ENCODE measurements at regions not wholly inside any gene's neighbourhood (a gene's known extent, or its start where the extent isn't known, plus 50 kb on each side); places are given as distances from the start of the nearest gene placed in this dataset.
"Not testable (repeated sequence)": the region's sequence is repeated elsewhere in the genome, so short reads cannot be mapped to it uniquely, and the experiment has no call there.

DNA sequence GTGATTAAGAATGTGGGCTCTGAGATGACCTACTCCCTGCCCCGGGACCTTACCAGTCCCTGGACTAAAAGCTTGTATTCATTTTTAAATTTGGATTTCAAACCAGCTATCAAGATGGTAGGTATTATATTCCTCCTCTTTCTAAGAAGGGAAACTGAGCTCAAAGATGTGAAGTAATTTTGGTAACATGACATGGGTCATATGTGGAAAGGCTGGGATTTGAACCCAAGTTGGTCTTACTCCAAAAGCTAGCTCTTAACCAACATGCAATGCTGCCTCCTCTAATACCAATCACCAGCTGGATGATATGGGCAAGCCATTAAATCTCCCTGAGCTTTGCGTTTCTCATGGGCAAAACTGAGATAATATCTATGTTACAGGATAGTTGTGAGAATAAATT is 166.4 kb upstream of the SLC38A2 start:
- TF ChIP-seq EZH2 (IDR thresholded peaks at IDR 0.05; ENCODE audit: borderline replicate concordance, low read depth, low read length, poor library complexity, severe bottlenecking) = no peak
- TF ChIP-seq, protein P1, sequence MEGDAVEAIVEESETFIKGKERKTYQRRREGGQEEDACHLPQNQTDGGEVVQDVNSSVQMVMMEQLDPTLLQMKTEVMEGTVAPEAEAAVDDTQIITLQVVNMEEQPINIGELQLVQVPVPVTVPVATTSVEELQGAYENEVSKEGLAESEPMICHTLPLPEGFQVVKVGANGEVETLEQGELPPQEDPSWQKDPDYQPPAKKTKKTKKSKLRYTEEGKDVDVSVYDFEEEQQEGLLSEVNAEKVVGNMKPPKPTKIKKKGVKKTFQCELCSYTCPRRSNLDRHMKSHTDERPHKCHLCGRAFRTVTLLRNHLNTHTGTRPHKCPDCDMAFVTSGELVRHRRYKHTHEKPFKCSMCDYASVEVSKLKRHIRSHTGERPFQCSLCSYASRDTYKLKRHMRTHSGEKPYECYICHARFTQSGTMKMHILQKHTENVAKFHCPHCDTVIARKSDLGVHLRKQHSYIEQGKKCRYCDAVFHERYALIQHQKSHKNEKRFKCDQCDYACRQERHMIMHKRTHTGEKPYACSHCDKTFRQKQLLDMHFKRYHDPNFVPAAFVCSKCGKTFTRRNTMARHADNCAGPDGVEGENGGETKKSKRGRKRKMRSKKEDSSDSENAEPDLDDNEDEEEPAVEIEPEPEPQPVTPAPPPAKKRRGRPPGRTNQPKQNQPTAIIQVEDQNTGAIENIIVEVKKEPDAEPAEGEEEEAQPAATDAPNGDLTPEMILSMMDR (conservative IDR thresholded peaks at IDR 0.05; ENCODE audit: low read depth, low read length) = no peak
- Histone ChIP-seq H3K4me1 (ENCODE audit: insufficient read depth, low read length, poor library complexity, severe bottlenecking) (peaks cover 15% of the 10 kb centered on the region), H3K4me3 (ENCODE audit: low read depth, low read length, poor library complexity, severe bottlenecking) (no peak overlapping the region), H3K27me3 (replicated peaks; ENCODE audit: insufficient read depth, low read depth, low read length, poor library complexity) (no peaks in the 10 kb centered on the region), H3K9me3 (ENCODE audit: low read depth, low read length, poor library complexity, severe bottlenecking) (no peaks in the 10 kb centered on the region), H3K36me3 (ENCODE audit: insufficient read depth, low read length, poor library complexity, severe bottlenecking) (no peaks in the 10 kb centered on the region), H3K27ac (ENCODE audit: low read depth, low read length, poor library complexity, severe bottlenecking) (no peak overlapping the region)
- intact Hi-C loops (cut with micrococcal nuclease; ENCODE audit: unreplicated experiment) = no loop called here
- ChIA-PET CTCF (no interaction called here), POLR2A (ENCODE audit: low non-redundant PET) (no interaction called here)
- no peak for DNase-seq (ENCODE audit: low spot score)
- BruUV-seq (replicated peaks) = no TSS peak

DNA sequence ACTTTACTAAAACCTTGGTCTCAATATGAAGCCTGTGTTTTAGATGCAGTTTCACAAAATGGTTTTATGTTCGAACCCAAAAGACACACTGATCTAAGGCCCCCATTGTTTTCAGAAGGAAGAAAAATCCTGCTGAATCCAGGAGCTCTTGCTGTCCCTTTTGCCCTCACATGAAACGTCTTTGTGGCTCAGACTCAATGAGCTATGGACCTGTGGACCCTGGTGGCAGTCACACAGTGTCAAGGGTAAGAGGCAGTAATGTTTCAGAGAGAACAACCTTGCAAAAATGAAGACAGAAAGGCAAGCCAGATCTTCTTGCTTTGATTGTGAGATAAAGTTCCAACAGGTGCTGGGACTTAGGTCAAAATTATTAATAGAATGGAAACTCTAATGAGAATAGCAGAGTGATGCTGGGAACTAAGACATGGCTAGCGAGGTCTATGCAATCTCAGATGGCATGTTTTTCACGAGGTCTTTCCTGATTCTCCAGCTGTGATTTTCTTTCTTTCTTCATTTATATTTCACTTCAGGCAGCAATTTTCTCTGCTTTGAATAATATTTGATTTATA is 164.9 kb upstream of the SLC38A2 start:
- intact Hi-C loops (cut with micrococcal nuclease; ENCODE audit: unreplicated experiment) = no loop called here
- Histone ChIP-seq H3K36me3 (ENCODE audit: insufficient read depth, low read length, poor library complexity, severe bottlenecking) (no peaks in the 10 kb centered on the region), H3K9me3 (ENCODE audit: low read depth, low read length, poor library complexity, severe bottlenecking) (no peaks in the 10 kb centered on the region), H3K4me1 (ENCODE audit: insufficient read depth, low read length, poor library complexity, severe bottlenecking) (peaks cover 19% of the 10 kb centered on the region), H3K27ac (ENCODE audit: low read depth, low read length, poor library complexity, severe bottlenecking) (no peak overlapping the region), H3K27me3 (replicated peaks; ENCODE audit: insufficient read depth, low read depth, low read length, poor library complexity) (no peaks in the 10 kb centered on the region), H3K4me3 (ENCODE audit: low read depth, low read length, poor library complexity, severe bottlenecking) (no peak overlapping the region)
- no peak for DNase-seq (ENCODE audit: low spot score)
- ChIA-PET POLR2A (ENCODE audit: low non-redundant PET) (no interaction called here), CTCF (no interaction called here)
- no TSS peak for BruUV-seq (replicated peaks)
- TF ChIP-seq, protein P1 (conservative IDR thresholded peaks at IDR 0.05; ENCODE audit: low read depth, low read length) = no peak
- TF ChIP-seq EZH2 (IDR thresholded peaks at IDR 0.05; ENCODE audit: borderline replicate concordance, low read depth, low read length, poor library complexity, severe bottlenecking) = no peak

DNA sequence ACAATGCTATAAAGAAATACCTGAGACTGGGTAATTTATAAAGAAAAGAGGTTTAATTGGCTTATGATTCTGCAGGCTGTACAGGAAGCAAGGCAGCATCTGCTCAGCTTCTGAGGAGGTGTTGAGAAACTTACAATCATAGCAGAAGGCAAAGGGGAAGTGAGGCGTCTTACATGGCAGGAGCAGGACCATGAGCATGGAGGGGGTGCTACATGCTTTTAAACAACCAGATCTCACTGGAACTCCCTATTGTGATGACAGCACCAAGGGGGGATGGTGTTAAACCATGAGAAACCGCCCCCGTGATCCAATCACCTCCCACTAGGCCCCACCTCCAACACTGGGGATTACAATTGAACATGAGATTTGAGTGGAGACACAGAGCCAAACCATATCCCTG is 163.7 kb upstream of the SLC38A2 start:
- H3K9me3 ChIP-seq (ENCODE audit: low read depth, low read length, poor library complexity, severe bottlenecking); H3K4me3 ChIP-seq (ENCODE audit: low read depth, low read length, poor library complexity, severe bottlenecking); H3K27me3 ChIP-seq (replicated peaks; ENCODE audit: insufficient read depth, low read depth, low read length, poor library complexity); CTCF ChIA-PET; BruUV-seq (replicated peaks); H3K27ac ChIP-seq (ENCODE audit: low read depth, low read length, poor library complexity, severe bottlenecking); DNase-seq (ENCODE audit: low spot score); H3K36me3 ChIP-seq (ENCODE audit: insufficient read depth, low read length, poor library complexity, severe bottlenecking); intact Hi-C loops (cut with micrococcal nuclease; ENCODE audit: unreplicated experiment); POLR2A ChIA-PET (ENCODE audit: low non-redundant PET): not testable (repeated sequence)
- H3K4me1 ChIP-seq (ENCODE audit: insufficient read depth, low read length, poor library complexity, severe bottlenecking) = peaks cover 19% of the 10 kb centered on the region

DNA sequence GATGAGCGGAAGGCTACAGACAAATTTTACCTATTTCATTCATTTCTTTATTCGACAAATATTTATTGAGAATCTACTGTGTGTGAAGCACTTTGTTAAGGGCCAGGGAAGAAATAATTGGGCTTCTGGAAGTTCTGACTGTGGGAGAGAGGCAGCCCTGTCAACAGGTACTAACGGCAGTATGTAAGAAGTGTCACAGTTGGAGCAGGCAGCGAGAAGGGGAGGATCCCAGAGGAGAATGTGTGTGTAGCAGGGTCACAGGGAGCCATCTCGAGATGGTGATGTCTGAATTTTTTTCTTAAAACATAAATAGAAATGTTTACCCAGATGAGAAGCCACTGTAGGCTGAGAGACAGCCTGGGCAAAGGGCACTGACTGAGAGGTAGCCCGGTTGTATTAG is 163.3 kb upstream of the SLC38A2 start:
- no peak overlapping the region for H3K4me3 ChIP-seq (ENCODE audit: low read depth, low read length, poor library complexity, severe bottlenecking)
- H3K27me3 ChIP-seq (replicated peaks; ENCODE audit: insufficient read depth, low read depth, low read length, poor library complexity) = no peaks in the 10 kb centered on the region
- H3K36me3 ChIP-seq (ENCODE audit: insufficient read depth, low read length, poor library complexity, severe bottlenecking) = no peaks in the 10 kb centered on the region
- CTCF ChIA-PET = no interaction called here
- DNase-seq (ENCODE audit: low spot score) = no peak
- TF ChIP-seq, protein P1 (conservative IDR thresholded peaks at IDR 0.05; ENCODE audit: low read depth, low read length) = no peak
- TF ChIP-seq EZH2 (IDR thresholded peaks at IDR 0.05; ENCODE audit: borderline replicate concordance, low read depth, low read length, poor library complexity, severe bottlenecking) = no peak
- H3K9me3 ChIP-seq (ENCODE audit: low read depth, low read length, poor library complexity, severe bottlenecking) = no peaks in the 10 kb centered on the region
- POLR2A ChIA-PET (ENCODE audit: low non-redundant PET) = no interaction called here
- intact Hi-C loops (cut with micrococcal nuclease; ENCODE audit: unreplicated experiment) = no loop called here
- no TSS peak for BruUV-seq (replicated peaks)
- H3K27ac ChIP-seq (ENCODE audit: low read depth, low read length, poor library complexity, severe bottlenecking) = no peak overlapping the region
- peaks cover 19% of the 10 kb centered on the region for H3K4me1 ChIP-seq (ENCODE audit: insufficient read depth, low read length, poor library complexity, severe bottlenecking)
